ENCODE measurements at regions not wholly inside any gene's neighbourhood (a gene's known extent, or its start where the extent isn't known, plus 50 kb on each side); places are given as distances from the start of the nearest gene placed in this dataset.
"Not testable (repeated sequence)": the region's sequence is repeated elsewhere in the genome, so short reads cannot be mapped to it uniquely, and the experiment has no call there.

- DNase-seq: no peak
Observed at GRCh38 chr10:100664316-100665149, 80.8 kb upstream of the PAX2 start.

GRCh38 chr10:100666634-100667033 is 78.7 kb upstream of the PAX2 start:
- DNase-seq: not testable (repeated sequence)

- DNase-seq: no peak
Observed at GRCh38 chr10:100669616-100670015, 75.8 kb upstream of the PAX2 start.

- no peak for DNase-seq
Observed at GRCh38 chr10:100670368-100670767, 75.0 kb upstream of the PAX2 start.

- peak; percentile 67 for DNase-seq
Observed at GRCh38 chr10:100670828-100671479, 74.4 kb upstream of the PAX2 start.

GRCh38 chr10:100672199-100672598 is 73.2 kb upstream of the PAX2 start:
- no peak for DNase-seq

GRCh38 chr10:100677290-100677945 is 68.0 kb upstream of the PAX2 start:
- DNase-seq: no peak

- no peak for DNase-seq
Observed at GRCh38 chr10:100679327-100679726, 66.1 kb upstream of the PAX2 start.

GRCh38 chr10:100683004-100683403 is 62.4 kb upstream of the PAX2 start:
- DNase-seq: no peak

- no peak for DNase-seq
Observed at GRCh38 chr10:100683545-100684300, 61.7 kb upstream of the PAX2 start.

- DNase-seq: no peak
Observed at GRCh38 chr10:100684688-100685235, 60.6 kb upstream of the PAX2 start.

- DNase-seq: no peak
Observed at GRCh38 chr10:100685331-100685730, 60.1 kb upstream of the PAX2 start.

- no peak for DNase-seq
Observed at GRCh38 chr10:100687143-100688003, 58.0 kb upstream of the PAX2 start.

GRCh38 chr10:100688201-100688600 is 57.2 kb upstream of the PAX2 start:
- no peak for DNase-seq

- DNase-seq: no peak
Observed at GRCh38 chr10:100693821-100694220, 51.6 kb upstream of the PAX2 start.

Measured in activated T-cell treated with anti-CD3 and anti-CD28 coated beads, Interleukin-2, amount 50 U/mL, for 1 hour (primary cell).